Mucosa of descending colon (tissue), 3 donors: ENCODE measurements at regions not wholly inside any gene's neighbourhood (a gene's known extent, or its start where the extent isn't known, plus 50 kb on each side); places are given as distances from the start of the nearest gene placed in this dataset.

Experiments used
- ATAC-seq: fragments of 200-7000 bp; cut with Tn5 transposase; one replicate; pipeline ENCODE4 v1.9.1; 2020; ENCODE audit warnings: mild to moderate bottlenecking, moderate library complexity
- DNase-seq, 3 donors: peaks; one replicate each; pipeline ENCODE4 v3.0.0-alpha.2; 2020
- H3K36me3 ChIP-seq: fragments of 200-600 bp; one replicate; pipeline ENCODE4 v1.8.0; 2021; ENCODE audit warnings: low read depth, mild to moderate bottlenecking
- H3K4me1 ChIP-seq: fragments of 200-600 bp; one replicate; pipeline ENCODE4 v1.8.0; 2021; ENCODE audit warnings: low read depth, mild to moderate bottlenecking
- H3K4me3 ChIP-seq: fragments of 200-600 bp; one replicate; pipeline ENCODE4 v1.8.0; 2021; ENCODE audit warnings: mild to moderate bottlenecking
- H3K9me3 ChIP-seq: fragments of 200-600 bp; one replicate; pipeline ENCODE4 v1.8.0; 2021; ENCODE audit warnings: mild to moderate bottlenecking
- intact Hi-C, 2 donors: fragments of 100-400 bp; cut with DNase I in 1 of 2; cut with micrococcal nuclease in 1 of 2; formaldehyde crosslinking; loops; one replicate each; pipeline versions ENCODE4 v1.11.0 to v1.11.1; 2022; cut with DNase I, micrococcal nuclease
- TF ChIP-seq, protein P1 (sequence below): fragments of 200-600 bp; IDR thresholded peaks from one replicate; pipeline ENCODE4 v1.8.0; 2022; ENCODE audit warnings: antibody characterized with exemption, mild to moderate bottlenecking
- donor health status: DM: no; HTN: no; CAD: no; lungs with moderate emphysema.
- donor health status: DM: no; HTN: no; CAD: no.
- donor health status: DM: no; HTN: yes; CAD: no.

- TF ChIP-seq, protein P1, sequence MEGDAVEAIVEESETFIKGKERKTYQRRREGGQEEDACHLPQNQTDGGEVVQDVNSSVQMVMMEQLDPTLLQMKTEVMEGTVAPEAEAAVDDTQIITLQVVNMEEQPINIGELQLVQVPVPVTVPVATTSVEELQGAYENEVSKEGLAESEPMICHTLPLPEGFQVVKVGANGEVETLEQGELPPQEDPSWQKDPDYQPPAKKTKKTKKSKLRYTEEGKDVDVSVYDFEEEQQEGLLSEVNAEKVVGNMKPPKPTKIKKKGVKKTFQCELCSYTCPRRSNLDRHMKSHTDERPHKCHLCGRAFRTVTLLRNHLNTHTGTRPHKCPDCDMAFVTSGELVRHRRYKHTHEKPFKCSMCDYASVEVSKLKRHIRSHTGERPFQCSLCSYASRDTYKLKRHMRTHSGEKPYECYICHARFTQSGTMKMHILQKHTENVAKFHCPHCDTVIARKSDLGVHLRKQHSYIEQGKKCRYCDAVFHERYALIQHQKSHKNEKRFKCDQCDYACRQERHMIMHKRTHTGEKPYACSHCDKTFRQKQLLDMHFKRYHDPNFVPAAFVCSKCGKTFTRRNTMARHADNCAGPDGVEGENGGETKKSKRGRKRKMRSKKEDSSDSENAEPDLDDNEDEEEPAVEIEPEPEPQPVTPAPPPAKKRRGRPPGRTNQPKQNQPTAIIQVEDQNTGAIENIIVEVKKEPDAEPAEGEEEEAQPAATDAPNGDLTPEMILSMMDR, result no peak
- intact Hi-C loops, result no loop called here
- ATAC-seq, result peak; percentile 11
Measured at GRCh38 chr15:97672586-97672985, 287.9 kb upstream of the ARRDC4 start.

GRCh38 chr15:97678656-97679055 is 281.8 kb upstream of the ARRDC4 start:
- TF ChIP-seq, protein P1, result no peak
- ATAC-seq (peak; percentile 94), DNase-seq (peak in 1 of 3 donors; percentile 78)
- Histone ChIP-seq H3K9me3 (no peaks in the 10 kb centered on the region), H3K36me3 (no peaks in the 10 kb centered on the region), H3K4me3 (no peak overlapping the region), H3K4me1 (peaks cover 7% of the 10 kb centered on the region)
- intact Hi-C loops, result no loop called here

More at GRCh38 chr15:97672586-97672985, 287.9 kb upstream of the ARRDC4 start:
- no peak for DNase-seq
- H3K4me3 ChIP-seq, result no peak overlapping the region
- H3K36me3 ChIP-seq, result no peaks in the 10 kb centered on the region
- H3K9me3 ChIP-seq, result no peaks in the 10 kb centered on the region
- no peaks in the 10 kb centered on the region for H3K4me1 ChIP-seq

DNA sequence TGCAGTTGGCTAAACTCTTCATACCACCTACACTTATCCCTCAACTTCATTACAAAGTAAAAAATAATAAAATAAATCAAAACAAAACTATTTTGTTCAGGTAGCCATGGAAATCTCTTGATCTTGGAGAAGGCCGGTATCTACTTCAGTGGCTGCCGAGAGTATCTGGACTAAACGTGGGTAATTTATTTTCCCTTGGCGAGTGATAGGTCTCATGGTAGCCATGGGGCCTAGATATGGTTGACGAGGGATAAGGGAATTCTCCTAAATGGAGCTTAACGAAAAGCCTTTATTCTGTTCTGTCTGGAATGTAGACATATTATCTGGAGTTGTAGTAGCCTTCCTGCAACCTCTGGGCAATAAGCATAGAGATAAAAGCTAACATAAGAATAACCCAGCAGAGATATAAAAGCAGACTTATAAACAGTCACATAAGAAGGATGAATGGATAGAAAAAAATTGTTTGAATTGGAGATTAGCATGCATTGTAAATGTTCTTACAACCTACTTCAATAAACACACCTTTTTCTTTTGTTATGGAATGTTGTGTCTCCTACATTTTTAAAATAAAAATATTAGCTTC is 281.3 kb upstream of the ARRDC4 start:
- H3K4me3 ChIP-seq, result no peak overlapping the region
- H3K36me3 ChIP-seq, result no peaks in the 10 kb centered on the region
- peak; percentile 54 for ATAC-seq
- H3K4me1 ChIP-seq, result peaks cover 7% of the 10 kb centered on the region
- H3K9me3 ChIP-seq, result no peaks in the 10 kb centered on the region
- TF ChIP-seq, protein P1, result no peak
- DNase-seq, result peak in 1 of 3 donors; percentile 10
- intact Hi-C loops, result no loop called here

DNA sequence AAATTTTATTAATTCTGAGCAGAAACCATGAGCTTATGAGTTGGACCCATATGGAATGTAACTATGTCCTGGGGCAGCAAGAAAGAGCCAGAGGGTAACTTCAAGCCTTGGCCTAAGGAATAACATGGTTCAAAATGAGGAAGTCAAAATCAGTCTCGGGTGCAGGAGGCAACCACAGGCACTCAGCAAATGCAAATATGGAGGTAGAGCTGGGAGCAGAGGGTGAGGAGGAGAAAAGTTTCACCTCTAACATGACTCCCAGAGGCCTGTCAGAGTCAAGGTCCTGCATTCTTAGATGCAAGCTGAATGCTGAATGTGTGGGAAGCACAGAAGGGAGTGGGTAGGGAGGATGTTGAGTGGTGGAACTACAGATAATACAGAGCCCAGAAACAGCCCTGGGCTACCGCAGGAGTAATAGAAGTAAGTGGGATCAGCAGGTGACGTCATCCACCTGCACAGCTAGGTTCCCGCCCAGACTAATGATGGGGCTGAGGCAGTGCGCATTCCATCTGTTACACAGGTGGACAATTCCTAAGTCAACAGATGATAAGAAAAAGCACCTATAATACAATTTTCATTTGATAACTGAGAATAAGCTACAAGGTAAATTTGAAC is 279.8 kb upstream of the ARRDC4 start:
- Histone ChIP-seq H3K4me3 (no peak overlapping the region), H3K9me3 (no peaks in the 10 kb centered on the region), H3K36me3 (no peaks in the 10 kb centered on the region), H3K4me1 (peaks cover 7% of the 10 kb centered on the region)
- TF ChIP-seq, protein P1, result no peak
- intact Hi-C loops, result no loop called here
- ATAC-seq (peak; percentile 81), DNase-seq (peak; percentile 55 to 72 (median 62))

GRCh38 chr15:97683831-97684230 is 276.7 kb upstream of the ARRDC4 start:
- DNase-seq (no peak), ATAC-seq (peak; percentile 24)
- TF ChIP-seq, protein P1, result no peak
- intact Hi-C loops, result no loop called here
- H3K36me3 ChIP-seq, result no peaks in the 10 kb centered on the region
- H3K9me3 ChIP-seq, result no peaks in the 10 kb centered on the region
- peaks cover 7% of the 10 kb centered on the region for H3K4me1 ChIP-seq
- H3K4me3 ChIP-seq, result no peak overlapping the region
